H1 (cell line): ENCODE measurements at regions not wholly inside any gene's neighbourhood (a gene's known extent, or its start where the extent isn't known, plus 50 kb on each side); places are given as distances from the start of the nearest gene placed in this dataset.

Experiments used
- CTCF ChIA-PET: fragments of 300-600 bp; sonication (Branson Sonifier 250); formaldehyde crosslinking; loops from one replicate; lab custom pipeline; 2021; ENCODE audit not compliant: partially characterized antibody; lab: Charles Lee
- POLR2A ChIA-PET: fragments of 300-600 bp; sonication (Branson Sonifier 250); formaldehyde crosslinking; loops from one replicate; lab custom pipeline; 2021; ENCODE audit warnings: inconsistent platforms; ENCODE audit not compliant: partially characterized antibody; lab: Charles Lee
- DNase-seq, 2 experiments: peaks; one replicate each; pipeline versions ENCODE4 v3.0.0 to v3.0.0-alpha.2; 2010 to 2022; ENCODE audit warnings: low spot score in 2 of 2, low read depth in 1 of 2, mixed read lengths in 1 of 2
- FAIRE-seq: peaks from 2 replicates; lab custom pipeline; 2011; peaks lifted over from hg19 to GRCh38; lab: Jason Lieb, UNC
- H2AFZ ChIP-seq: 2 replicates; pipeline ENCODE4 v1.8.1; 2012; ENCODE audit warnings: low read length, inconsistent platforms
- H2AK5ac ChIP-seq: 2 replicates; pipeline ENCODE4 v1.6.1; 2013; ENCODE audit warnings: low read depth, low read length
- H2BK120ac ChIP-seq: replicated peaks from 2 replicates; pipeline ENCODE3; 2013; ENCODE audit warnings: low read depth, low read length, inconsistent platforms
- H2BK12ac ChIP-seq: 2 replicates; pipeline ENCODE4 v1.6.1; 2013; ENCODE audit warnings: low read depth, low read length
- H2BK15ac ChIP-seq: 2 replicates; pipeline ENCODE4 v1.6.1; 2013; ENCODE audit warnings: low read length
- H2BK20ac ChIP-seq: 2 replicates; pipeline ENCODE4 v1.6.1; 2013; ENCODE audit warnings: low read length
- H2BK5ac ChIP-seq: 2 replicates; pipeline ENCODE4 v1.6.1; 2013; ENCODE audit warnings: low read depth, low read length
- H3K14ac ChIP-seq: 2 replicates; pipeline ENCODE4 v1.6.1; 2013; ENCODE audit warnings: inconsistent platforms; ENCODE audit not compliant: insufficient read length
- H3K18ac ChIP-seq: 2 replicates; pipeline ENCODE4 v1.6.1; 2013; ENCODE audit warnings: low read length; ENCODE audit errors: extremely low read depth
- H3K23ac ChIP-seq: 2 replicates; pipeline ENCODE4 v1.6.1; 2013; ENCODE audit warnings: inconsistent platforms; ENCODE audit not compliant: insufficient read length
- H3K23me2 ChIP-seq: 2 replicates; pipeline ENCODE4 v1.6.1; 2013; ENCODE audit warnings: low read depth, low read length
- H3K27ac ChIP-seq: 2 replicates; pipeline ENCODE4 v1.6.1; 2011; ENCODE audit warnings: low read depth, low read length, inconsistent platforms
- H3K27me3 ChIP-seq, 4 experiments: replicated peaks in 1 of 4; 1 replicate in 1 of 4; 2 replicates in 3 of 4; pipeline versions ENCODE4 v1.6.1 to v1.8.1; 2011 to 2013; ENCODE audit warnings: low read length in 3 of 4, mild to moderate bottlenecking in 3 of 4, inconsistent platforms in 2 of 4, mixed read lengths in 2 of 4, moderate library complexity in 1 of 4; ENCODE audit not compliant: control insufficient read depth in 3 of 4, insufficient read depth in 3 of 4; ENCODE audit errors: extremely low read depth in 1 of 4
- H3K36me3 ChIP-seq, 4 experiments: 2 replicates each; pipeline versions ENCODE4 v1.6.1 to v1.8.1; 2011 to 2013; ENCODE audit warnings: mild to moderate bottlenecking in 4 of 4, low read length in 3 of 4, moderate library complexity in 2 of 4, control low read depth in 1 of 4, inconsistent platforms in 1 of 4; ENCODE audit not compliant: insufficient read depth in 4 of 4, control insufficient read depth in 2 of 4
- H3K4ac ChIP-seq: replicated peaks from 2 replicates; pipeline ENCODE3; 2013; ENCODE audit warnings: low read length, low read depth, mixed read lengths, inconsistent platforms; ENCODE audit not compliant: insufficient read length
- H3K4me1 ChIP-seq, 4 experiments: replicated peaks in 1 of 4; 1 replicate in 1 of 4; 2 replicates in 3 of 4; pipeline versions ENCODE4 v1.6.1 to v1.8.1; 2011 to 2013; ENCODE audit warnings: low read length in 3 of 4, inconsistent platforms in 2 of 4, mixed read lengths in 1 of 4; ENCODE audit not compliant: insufficient read depth in 4 of 4, control insufficient read depth in 3 of 4
- H3K4me2 ChIP-seq, 2 experiments: 2 replicates each; pipeline versions ENCODE4 v1.6.1 to v1.8.1; 2011 to 2013; ENCODE audit warnings: low read depth in 2 of 2, low read length in 2 of 2, control low read depth in 1 of 2, inconsistent platforms in 1 of 2, mild to moderate bottlenecking in 1 of 2; ENCODE audit not compliant: insufficient read depth in 1 of 2
- H3K4me3 ChIP-seq, 4 experiments: fragments of 200-600, 300-600 bp in 1 of 4; sonication (generic), shearing (Covaris generic), sonication (Bioruptor Twin) in 1 of 4; 2 replicates each; pipeline versions ENCODE4 v1.5.1 to v1.8.1; 2011 to 2016; ENCODE audit warnings: low read length in 4 of 4, low read depth in 3 of 4, control low read depth in 2 of 4, inconsistent platforms in 2 of 4, mild to moderate bottlenecking in 2 of 4, mixed read lengths in 1 of 4, moderate library complexity in 1 of 4; ENCODE audit not compliant: insufficient read depth in 2 of 4; ENCODE audit errors: extremely low read depth in 1 of 4
- H3K56ac ChIP-seq: replicated peaks from 2 replicates; pipeline ENCODE3; 2013; ENCODE audit warnings: low read depth, mild to moderate bottlenecking, mixed read lengths, low read length, inconsistent platforms; ENCODE audit not compliant: insufficient read length
- H3K79me1 ChIP-seq: 2 replicates; pipeline ENCODE4 v1.6.1; 2013; ENCODE audit warnings: low read depth, low read length, control low read depth
- H3K79me2 ChIP-seq, 2 experiments: 2 replicates each; pipeline versions ENCODE4 v1.6.1 to v1.8.1; 2012 to 2013; ENCODE audit warnings: low read length in 2 of 2, mild to moderate bottlenecking in 2 of 2, inconsistent platforms in 1 of 2; ENCODE audit not compliant: insufficient read depth in 2 of 2, control insufficient read depth in 1 of 2
- H3K9ac ChIP-seq, 4 experiments: replicated peaks in 1 of 4; 1 replicate in 1 of 4; 2 replicates in 3 of 4; pipeline versions ENCODE4 v1.6.1 to v1.8.1; 2011 to 2013; ENCODE audit warnings: low read depth in 3 of 4, low read length in 3 of 4, control low read depth in 2 of 4, mild to moderate bottlenecking in 2 of 4, moderate library complexity in 2 of 4, inconsistent platforms in 1 of 4; ENCODE audit errors: extremely low read depth in 1 of 4
- H3K9me3 ChIP-seq, 2 experiments: 2 replicates each; pipeline versions ENCODE4 v1.6.1 to v1.8.1; 2012 to 2013; ENCODE audit warnings: mild to moderate bottlenecking in 2 of 2, moderate library complexity in 2 of 2, control low read depth in 1 of 2, inconsistent platforms in 1 of 2, low read depth in 1 of 2, low read length in 1 of 2, mixed read lengths in 1 of 2; ENCODE audit not compliant: insufficient read depth in 2 of 2
- H4K20me1 ChIP-seq, 2 experiments: replicated peaks in 1 of 2; 2 replicates each; pipeline versions ENCODE3 to v1.8.1; 2011 to 2013; ENCODE audit warnings: inconsistent platforms in 2 of 2, low read length in 2 of 2, mild to moderate bottlenecking in 1 of 2; ENCODE audit not compliant: insufficient read depth in 2 of 2, control insufficient read depth in 1 of 2
- H4K5ac ChIP-seq: 2 replicates; pipeline ENCODE4 v1.6.1; 2013; ENCODE audit warnings: low read length, low read depth, mixed read lengths, inconsistent platforms; ENCODE audit not compliant: insufficient read length
- H4K8ac ChIP-seq: 2 replicates; pipeline ENCODE4 v1.8.0; 2013; ENCODE audit warnings: mild to moderate bottlenecking, moderate library complexity, low read length, inconsistent platforms; ENCODE audit not compliant: insufficient read depth; ENCODE audit errors: extremely low read depth
- H4K91ac ChIP-seq: replicated peaks from 2 replicates; pipeline ENCODE3; 2013; ENCODE audit warnings: low read length, mixed read lengths, inconsistent platforms; ENCODE audit not compliant: insufficient read length
- CHD1 ChIP-seq: IDR thresholded peaks from 2 replicates; pipeline ENCODE4 v1.6.1; 2012; ENCODE audit warnings: low read depth, low read length, improper control_type of control experiment
- EP300 ChIP-seq, 2 experiments: IDR thresholded peaks; 1 replicate in 1 of 2; 2 replicates in 1 of 2; pipeline ENCODE4 v1.6.1; 2011 to 2012; ENCODE audit warnings: low read depth in 2 of 2, low read length in 2 of 2, mild to moderate bottlenecking in 2 of 2, borderline replicate concordance in 1 of 2, inconsistent platforms in 1 of 2, moderate library complexity in 1 of 2
- GABPA ChIP-seq: IDR thresholded peaks from 2 replicates; pipeline ENCODE4 v1.6.1; 2011; ENCODE audit warnings: mild to moderate bottlenecking, low read length, moderate library complexity, borderline replicate concordance; ENCODE audit not compliant: insufficient read depth
- HDAC2 ChIP-seq, 2 experiments: fragments of 300-600 bp in 1 of 2; sonication (generic) in 1 of 2; IDR thresholded peaks; 2 replicates each; pipeline ENCODE4 v1.6.1; 2011 to 2012; ENCODE audit warnings: low read depth in 2 of 2, low read length in 2 of 2, mild to moderate bottlenecking in 2 of 2, moderate library complexity in 2 of 2, borderline replicate concordance in 1 of 2, inconsistent platforms in 1 of 2
- KDM1A ChIP-seq: fragments of 200-600, 300-600 bp; sonication (generic); IDR thresholded peaks from 2 replicates; pipeline ENCODE4 v1.7.1; 2016; ENCODE audit warnings: mild to moderate bottlenecking, low read length, borderline replicate concordance
- POU5F1 ChIP-seq: IDR thresholded peaks from 2 replicates; pipeline ENCODE4 v1.6.1; 2011; ENCODE audit warnings: low read depth, mild to moderate bottlenecking, low read length, moderate library complexity
- RBBP5 ChIP-seq: IDR thresholded peaks from 2 replicates; pipeline ENCODE4 v1.7.1; 2012; ENCODE audit warnings: low read depth, mild to moderate bottlenecking, inconsistent platforms, low read length, moderate library complexity, borderline replicate concordance
- RXRA ChIP-seq: IDR thresholded peaks from 2 replicates; pipeline ENCODE4 v1.6.1; 2011; ENCODE audit warnings: low read depth, mild to moderate bottlenecking, low read length, moderate library complexity; ENCODE audit not compliant: insufficient read depth
- SIRT6 ChIP-seq: IDR thresholded peaks from one replicate; pipeline ENCODE4 v1.7.1; 2012; ENCODE audit warnings: low read length, inconsistent platforms
- SP4 ChIP-seq: IDR thresholded peaks from 2 replicates; pipeline ENCODE4 v1.6.1; 2012; ENCODE audit warnings: low read length, inconsistent platforms
- SRF ChIP-seq: IDR thresholded peaks from 2 replicates; pipeline ENCODE4 v1.6.1; 2011; ENCODE audit warnings: mild to moderate bottlenecking, low read depth, low read length, moderate library complexity
- SUZ12 ChIP-seq: fragments of 200-600 bp; sonication (generic); IDR thresholded peaks from 2 replicates; pipeline ENCODE4 v1.6.1; 2012; ENCODE audit warnings: mild to moderate bottlenecking, inconsistent platforms, low read length, moderate library complexity, mixed read lengths
- WGBS, 2 experiments: shearing (Covaris generic) in 1 of 2; methylation state at CpG; one replicate each; pipeline versions ENCODE4 v1.1.6 to v1.1.7; 2013 to 2015; ENCODE audit warnings: low lambda C conversion rate in 2 of 2, mixed read lengths in 2 of 2, inconsistent platforms in 1 of 2, low coverage in 1 of 2, missing lambda C conversion rate in 1 of 2; ENCODE audit not compliant: insufficient replicate concordance in 2 of 2, insufficient coverage in 1 of 2, insufficient read length in 1 of 2; ENCODE audit errors: extremely low coverage in 1 of 2, missing lambda C conversion rate in 1 of 2; 5-methylcytosine and 5-hydroxymethylcytosine counted together
- TF ChIP-seq, protein P1 (sequence below): IDR thresholded peaks from 2 replicates; pipeline ENCODE4 v1.6.1; 2012; ENCODE audit warnings: inconsistent platforms

DNA sequence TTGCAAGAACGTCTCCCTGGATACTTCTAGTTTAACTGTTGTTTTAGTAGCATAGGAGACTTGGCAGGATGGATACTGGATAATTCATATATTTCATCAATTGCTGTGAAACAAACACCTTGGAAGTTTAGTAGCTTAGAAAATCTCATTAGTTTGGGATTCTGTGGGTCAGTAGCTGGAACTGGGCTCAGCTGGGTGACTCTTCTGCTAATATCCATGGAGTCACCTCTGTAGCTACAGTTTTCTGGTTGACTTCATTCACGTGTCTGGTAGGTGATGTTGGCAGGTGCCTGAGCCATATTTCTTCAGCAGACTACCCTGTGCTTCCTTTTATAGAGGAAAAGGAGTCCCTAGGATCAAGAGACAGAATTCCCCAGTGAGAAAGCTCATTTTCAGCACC lies 208.9 kb upstream of the PFKP start:
- Histone ChIP-seq H2BK20ac (no peak overlapping the region), H2BK12ac (no peak overlapping the region), H4K20me1 (no peaks in the 10 kb centered on the region), H3K27ac (no peak overlapping the region), H3K36me3 (no peaks in the 10 kb centered on the region), H3K79me1 (no peaks in the 10 kb centered on the region), H3K18ac (no peak overlapping the region), H3K27me3 (no peaks in the 10 kb centered on the region), H2BK5ac (no peak overlapping the region), H3K9ac (no peak overlapping the region), H3K23me2 (no peaks in the 10 kb centered on the region), H3K9me3 (peaks cover 5 to 7% of the 10 kb centered on the region in 2 experiments; a peak in 2 of 4 replicates), H3K14ac (no peak overlapping the region), H3K79me2 (no peaks in the 10 kb centered on the region), H4K8ac (no peak overlapping the region), H3K4me2 (no peak overlapping the region), H3K4me3 (no peak overlapping the region), H4K91ac (no peak overlapping the region), H3K23ac (no peak overlapping the region), H3K56ac (no peak overlapping the region), H2BK120ac (no peak overlapping the region), H2BK15ac (no peak overlapping the region), H3K4me1 (no peaks in the 10 kb centered on the region), H3K4ac (no peak overlapping the region), H2AK5ac (no peak overlapping the region), H4K5ac (no peak overlapping the region), H2AFZ (no peak overlapping the region)
- POLR2A ChIA-PET, result no interaction called here
- FAIRE-seq (no peak), DNase-seq (no peak)
- CTCF ChIA-PET, result no interaction called here
- WGBS, 2 experiments, result 87% methylated on average over 2 of the region's 2 CpGs; no CpG with 5 or more reads in 1 of the 2 experiments
- TF ChIP-seq RBBP5, result no peak
- TF ChIP-seq KDM1A, result no peak
- TF ChIP-seq EP300 (IDR thresholded peaks at IDR 0.05; ENCODE audit: borderline replicate concordance in 1 of 2, low read depth in 2 of 2, low read length in 2 of 2), result no peak
- TF ChIP-seq HDAC2 (IDR thresholded peaks at IDR 0.05; ENCODE audit: borderline replicate concordance in 1 of 2, low read depth in 2 of 2, low read length in 2 of 2), result no peak
- TF ChIP-seq SIRT6, result no peak
- no peak for TF ChIP-seq POU5F1
- TF ChIP-seq CHD1, result no peak
- TF ChIP-seq GABPA, result no peak
- no peak for TF ChIP-seq SP4
- TF ChIP-seq RXRA, result no peak
- TF ChIP-seq SRF, result no peak
- TF ChIP-seq, protein P1, sequence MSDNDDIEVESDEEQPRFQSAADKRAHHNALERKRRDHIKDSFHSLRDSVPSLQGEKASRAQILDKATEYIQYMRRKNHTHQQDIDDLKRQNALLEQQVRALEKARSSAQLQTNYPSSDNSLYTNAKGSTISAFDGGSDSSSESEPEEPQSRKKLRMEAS, result no peak
- no peak for TF ChIP-seq SUZ12
